GM18951 (cell line): ENCODE measurements at regions not wholly inside any gene's neighbourhood (a gene's known extent, or its start where the extent isn't known, plus 50 kb on each side); places are given as distances from the start of the nearest gene placed in this dataset.

ENCODE experiments used
- POLR2A ChIP-seq: IDR thresholded peaks from 4 replicates; pipeline ENCODE4 v1.6.1; 2011; ENCODE audit warnings: mild to moderate bottlenecking; ENCODE audit not compliant: insufficient read length, insufficient read depth; ENCODE audit errors: extremely low read depth
- in situ Hi-C: fragments of 300-500 bp; cut with MboI; formaldehyde crosslinking; loops from one replicate; pipeline ENCODE4 v1.12.0; 2022; ENCODE audit warnings: low sequenced_read_pairs, mixed read lengths, inconsistent platforms; ENCODE audit not compliant: unreplicated experiment

DNA sequence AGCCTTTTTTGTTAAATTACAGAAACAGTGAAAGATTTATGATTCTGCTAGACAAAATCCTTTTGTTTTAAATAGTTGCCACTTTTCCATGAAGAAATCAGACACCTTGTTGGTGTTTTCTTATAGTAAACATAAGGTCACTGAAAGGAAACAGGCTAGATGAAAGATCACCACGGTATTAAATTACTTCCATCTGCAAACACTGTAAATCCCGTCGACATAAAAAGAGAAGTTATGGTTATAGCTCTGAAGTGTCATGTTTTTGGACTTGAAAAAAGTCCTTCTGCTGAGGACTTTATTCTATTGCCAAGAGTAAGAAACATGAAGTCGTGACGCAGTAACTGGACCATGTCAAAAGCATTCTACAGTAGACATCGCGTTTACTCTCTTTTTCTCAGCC lies 567.6 kb upstream of the SLIT2 start:
- in situ Hi-C loops: no loop called here
- no peak for TF ChIP-seq POLR2A

DNA sequence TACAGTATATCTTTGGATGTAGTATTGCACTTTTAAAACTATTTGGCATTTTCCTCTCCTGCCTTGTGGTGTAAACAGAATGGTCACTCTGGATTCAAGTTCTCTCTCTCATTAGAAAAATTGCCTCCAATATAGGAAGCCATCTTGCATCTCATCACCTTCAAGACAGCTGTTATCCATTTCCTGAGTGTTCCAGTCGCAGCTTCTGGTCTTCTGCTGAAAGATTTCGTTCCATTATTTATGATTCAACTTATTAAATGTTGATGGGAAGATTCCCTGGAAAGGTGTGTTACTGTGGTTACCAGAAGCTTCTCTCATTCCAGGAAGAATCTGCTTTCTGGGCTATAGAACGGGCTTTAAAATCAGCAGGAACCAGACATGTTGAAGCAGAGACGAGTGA lies 568.3 kb upstream of the SLIT2 start:
- no peak for TF ChIP-seq POLR2A
- in situ Hi-C loops: no loop called here

DNA sequence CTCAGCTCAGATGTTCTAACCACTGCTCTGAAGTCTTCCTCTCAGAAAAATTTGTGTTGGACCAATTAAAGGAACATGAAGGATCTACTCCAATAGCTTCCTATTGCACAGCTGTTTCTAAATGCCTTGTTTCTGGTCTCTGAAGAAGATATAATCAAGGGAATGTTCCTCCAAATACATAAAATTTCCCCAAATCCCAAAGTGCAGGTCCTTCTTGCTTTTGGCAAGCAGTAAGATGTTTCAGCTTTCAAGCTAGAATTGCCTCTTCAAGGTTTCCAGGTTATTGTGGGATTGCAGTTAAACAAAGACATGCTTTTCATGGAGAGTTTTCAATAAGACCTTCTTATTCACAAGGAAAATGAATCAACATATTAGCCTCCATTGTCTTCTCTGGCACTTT lies 574.5 kb upstream of the SLIT2 start:
- no peak for TF ChIP-seq POLR2A
- in situ Hi-C loops: no loop called here

DNA sequence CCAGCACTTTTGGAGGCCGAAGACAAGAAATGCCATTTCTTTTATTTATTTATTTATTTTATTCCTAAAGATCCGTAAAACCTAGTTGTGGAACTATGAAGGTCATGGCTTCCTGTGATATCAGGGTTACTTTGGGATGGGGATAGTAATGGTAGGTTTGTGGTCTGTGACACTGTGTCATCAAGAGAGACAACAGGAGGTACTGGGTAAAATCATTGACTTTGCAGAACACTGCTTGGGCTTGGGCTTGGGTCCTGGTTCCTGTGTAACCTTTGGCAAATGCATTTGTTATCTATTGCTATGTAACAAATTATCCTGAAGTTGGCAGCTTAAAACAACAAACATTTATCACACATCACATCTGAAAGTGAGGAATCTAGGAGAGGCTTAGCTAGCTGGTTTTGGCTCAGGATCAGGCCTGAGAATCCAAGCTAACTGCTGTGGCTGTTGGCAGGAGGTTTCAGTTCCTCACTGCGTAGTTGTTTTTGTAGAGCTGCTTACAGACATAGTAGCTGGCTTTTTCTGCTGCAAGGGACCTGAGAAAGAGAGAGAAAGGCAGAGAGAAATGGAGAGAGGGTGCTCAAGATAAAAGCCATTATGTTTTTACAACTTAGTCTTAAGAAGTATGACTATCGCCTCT lies 576.4 kb upstream of the SLIT2 start:
- no peak for TF ChIP-seq POLR2A
- in situ Hi-C loops: no loop called here

DNA sequence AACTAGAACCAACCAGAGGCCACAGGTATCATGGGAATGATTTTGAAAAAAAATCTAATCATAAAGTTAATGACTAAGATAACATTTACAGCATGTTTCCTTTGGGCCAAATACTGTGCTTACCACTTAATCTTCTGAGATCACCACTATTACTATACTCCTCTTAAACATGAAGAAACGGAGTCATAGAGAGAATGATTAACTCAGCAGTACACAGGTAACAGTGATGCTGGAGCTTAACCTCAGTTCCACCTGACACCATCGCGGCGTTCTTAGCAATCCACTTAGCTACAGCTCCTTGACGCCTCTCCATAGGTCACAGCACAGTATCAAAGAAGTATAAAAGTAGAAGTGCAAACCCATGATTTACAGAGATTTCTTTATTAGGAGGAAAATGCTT lies 592.6 kb upstream of the SLIT2 start:
- in situ Hi-C loops: no loop called here
- TF ChIP-seq POLR2A: no peak

DNA sequence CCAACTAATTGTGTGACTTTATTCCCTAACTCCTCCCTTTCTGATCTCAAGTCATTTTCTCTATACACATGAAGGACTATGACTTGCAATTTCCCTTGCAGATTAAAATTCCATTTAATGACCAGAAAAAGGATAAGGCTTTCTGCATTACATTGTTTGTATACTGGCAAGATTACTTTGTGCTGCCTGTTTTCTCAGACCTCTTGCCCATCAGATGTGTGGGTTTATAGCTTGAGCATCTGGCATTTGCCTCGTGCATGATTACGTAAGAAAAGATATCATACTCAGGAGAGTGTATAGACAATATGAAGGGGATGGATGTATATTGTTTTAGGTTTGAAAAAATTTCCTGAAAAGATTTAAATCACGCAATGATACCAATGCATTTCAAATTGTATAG lies 593.8 kb upstream of the SLIT2 start:
- in situ Hi-C loops: no loop called here
- TF ChIP-seq POLR2A: no peak

DNA sequence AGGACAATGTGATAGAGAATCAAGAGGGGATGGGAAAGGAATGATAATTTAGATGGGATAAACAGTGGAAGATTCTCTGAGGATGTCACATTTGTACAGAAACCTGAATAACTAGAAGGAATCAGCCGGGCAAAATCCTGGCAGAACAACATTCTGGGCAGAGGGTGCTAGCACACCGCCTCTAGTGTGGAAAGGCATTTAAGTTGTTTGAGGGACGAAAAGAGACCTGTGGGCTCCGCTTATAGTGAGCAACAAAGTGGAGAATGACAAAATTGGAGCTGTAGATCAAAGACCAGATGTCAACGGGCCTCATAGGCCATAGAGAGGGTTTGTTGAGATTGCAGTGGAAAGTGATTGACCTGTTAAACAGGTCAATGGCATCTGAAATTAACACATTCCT lies 596.0 kb upstream of the SLIT2 start:
- in situ Hi-C loops: no loop called here
- no peak for TF ChIP-seq POLR2A

DNA sequence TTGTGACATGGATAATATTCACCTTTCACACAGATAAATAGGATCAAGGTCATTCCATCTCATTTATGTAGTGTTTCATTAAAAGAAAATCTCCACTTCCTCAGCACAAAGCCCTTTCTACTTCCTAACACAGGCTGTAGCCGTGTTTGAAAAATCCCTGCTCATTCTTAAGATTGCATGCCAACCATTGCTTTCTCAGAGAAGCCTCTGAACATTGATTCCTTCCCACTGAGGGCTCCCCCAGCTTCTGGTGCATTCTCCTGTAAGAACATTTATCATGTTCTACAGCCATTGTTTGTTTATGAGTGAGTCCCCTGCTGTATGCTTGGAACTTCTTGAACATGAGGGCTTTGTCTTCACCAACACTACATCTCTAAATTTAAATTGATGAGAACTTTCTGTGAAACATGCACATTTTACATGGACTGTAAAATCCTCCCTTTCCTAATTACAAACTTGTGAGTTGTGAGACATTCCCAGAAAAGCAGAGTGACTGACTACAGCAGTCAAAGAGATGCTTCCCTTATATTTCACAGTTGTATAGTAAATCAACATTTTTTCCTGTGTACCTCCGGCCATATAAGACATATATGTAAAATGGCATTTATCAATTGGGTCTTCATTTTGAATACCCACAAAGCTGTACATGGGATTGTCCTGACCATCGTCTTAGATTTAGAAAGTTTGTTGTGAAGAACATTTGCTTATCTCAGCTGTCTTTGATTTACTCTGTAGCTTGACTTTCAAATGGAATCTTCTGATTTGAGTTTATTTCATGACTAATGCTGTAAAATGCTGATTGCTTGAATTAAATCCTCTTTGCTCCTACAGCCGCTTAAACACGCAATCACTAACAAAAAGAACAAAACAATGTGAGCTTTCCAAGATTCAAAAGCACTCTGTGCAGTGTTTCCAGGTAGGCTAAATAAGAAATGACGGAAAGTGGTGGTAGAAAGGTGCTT lies 600.5 kb upstream of the SLIT2 start:
- in situ Hi-C loops: no loop called here
- TF ChIP-seq POLR2A: no peak

DNA sequence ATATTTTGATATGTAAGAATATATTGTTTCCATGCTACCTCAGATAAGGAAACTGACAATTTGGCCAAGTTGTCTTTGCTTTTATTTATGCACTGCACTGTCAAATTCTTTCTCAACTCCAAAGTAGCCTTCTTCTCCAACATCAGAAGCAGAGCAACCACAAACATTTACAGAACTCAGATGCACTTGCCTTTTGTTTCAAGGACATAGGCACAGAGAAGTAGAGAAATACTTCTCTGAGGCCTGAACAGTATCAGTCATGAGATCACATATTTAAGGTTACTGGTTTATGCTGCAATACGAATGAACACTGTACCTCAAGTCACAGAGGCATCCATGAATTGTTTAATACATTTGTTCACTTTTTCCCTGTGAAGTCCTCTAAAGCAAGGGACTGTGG lies 606.1 kb upstream of the SLIT2 start:
- in situ Hi-C loops: no loop called here

DNA sequence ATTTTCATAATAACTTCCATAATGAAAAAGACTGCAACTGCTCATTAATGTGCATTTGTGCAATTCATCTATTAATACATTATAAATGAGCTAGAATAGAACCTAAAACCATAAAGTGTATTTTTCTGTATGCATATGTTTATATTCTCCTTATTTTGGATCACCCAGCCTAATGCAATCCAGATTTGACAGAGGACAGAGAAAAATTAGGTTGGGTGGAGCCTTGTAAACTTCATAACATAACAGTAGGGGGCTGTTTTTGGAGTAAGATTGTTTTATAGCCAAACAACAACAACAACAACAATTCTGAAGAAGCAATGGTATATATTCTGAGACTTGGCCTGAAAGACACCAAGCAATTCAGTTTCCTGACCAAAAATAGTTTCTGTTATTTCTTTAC lies 615.3 kb upstream of the SLIT2 start:
- no peak for TF ChIP-seq POLR2A
- in situ Hi-C loops: no loop called here

More for the DNA sequence above, 606.1 kb upstream of the SLIT2 start:
- no peak for TF ChIP-seq POLR2A

DNA sequence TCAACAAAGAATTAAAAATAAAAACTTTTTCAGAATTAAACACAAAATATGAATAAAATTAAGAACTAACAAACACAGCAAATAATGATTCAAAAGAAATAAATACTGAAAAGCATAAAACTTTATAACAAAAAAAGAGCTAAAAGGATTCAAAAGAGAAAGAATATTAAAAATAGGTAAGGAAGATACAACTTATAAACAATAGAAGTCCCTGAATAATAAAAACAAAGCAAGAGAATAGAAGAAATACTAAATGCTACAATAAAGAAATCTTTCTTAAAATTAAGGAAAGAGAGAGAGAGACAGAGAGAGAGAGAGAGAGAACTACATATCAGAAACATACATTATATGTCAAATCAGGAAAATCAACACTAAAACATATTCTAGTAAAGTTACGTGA lies 619.9 kb upstream of the SLIT2 start:
- TF ChIP-seq POLR2A: no peak
- in situ Hi-C loops: no loop called here

DNA sequence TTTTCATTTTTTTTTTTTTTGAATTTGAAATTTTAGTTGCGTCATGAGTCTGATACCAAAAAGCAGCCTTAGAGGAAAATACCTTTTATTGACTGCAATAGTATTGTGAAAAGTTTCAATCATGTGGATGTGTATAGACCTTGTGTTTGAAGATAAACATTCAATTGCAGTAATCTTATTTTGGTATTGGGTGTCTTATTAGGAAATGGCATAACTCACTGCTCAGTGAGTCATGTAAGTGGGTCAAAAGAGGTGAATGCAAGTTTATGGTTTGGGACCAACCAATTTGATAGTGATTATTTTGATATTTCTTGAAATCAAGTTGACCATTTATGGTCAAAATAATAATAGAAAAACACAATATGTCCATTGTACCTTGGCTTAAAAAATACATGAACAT lies 627.8 kb upstream of the SLIT2 start:
- in situ Hi-C loops: no loop called here
- TF ChIP-seq POLR2A: no peak

DNA sequence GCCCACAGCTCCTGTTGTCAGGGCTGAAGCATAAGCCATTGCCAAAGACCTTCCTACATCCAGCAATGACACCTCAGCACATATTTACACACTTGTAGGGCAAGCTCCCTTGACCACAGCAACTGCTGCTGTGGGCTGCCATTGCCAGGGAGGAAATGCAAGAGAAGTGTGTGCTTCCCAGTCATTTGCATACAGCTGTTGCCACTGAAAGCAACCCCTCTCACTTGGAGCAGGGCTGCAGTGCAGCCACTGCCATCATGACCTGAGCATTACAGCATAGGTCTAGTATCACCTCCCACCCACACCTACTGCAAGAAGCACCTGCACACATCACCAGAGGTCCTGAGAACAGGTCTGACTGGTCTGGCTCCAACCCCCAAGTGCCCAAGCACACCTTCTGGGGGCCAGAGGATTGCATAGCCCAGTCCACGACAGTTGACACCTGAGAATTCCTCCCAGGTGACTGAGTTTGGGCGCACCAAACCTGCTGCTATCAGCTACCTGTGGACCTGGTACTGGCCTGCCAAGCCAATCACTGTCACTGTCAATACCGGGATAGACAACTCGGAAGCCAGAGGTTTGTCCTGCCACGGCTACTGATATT lies 636.5 kb upstream of the SLIT2 start:
- TF ChIP-seq POLR2A: no peak
- in situ Hi-C loops: no loop called here

DNA sequence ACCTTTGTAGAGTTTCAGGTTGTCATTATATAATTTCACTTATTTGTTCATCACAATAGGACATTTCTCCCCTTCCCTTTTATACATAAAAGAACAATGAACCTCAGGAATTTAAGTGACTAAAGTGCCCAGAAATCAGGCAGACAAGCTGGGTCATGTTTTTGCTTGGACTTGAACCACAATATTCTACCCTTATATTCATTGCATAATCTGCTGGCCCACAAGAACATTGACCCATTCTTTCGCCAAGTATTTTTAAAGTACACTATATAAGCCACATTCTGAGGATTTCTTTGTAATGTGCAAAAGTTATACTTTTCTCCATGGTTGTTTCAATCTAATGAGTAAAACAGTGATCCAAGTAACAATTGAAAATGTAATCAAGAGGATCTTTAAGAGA lies 637.5 kb upstream of the SLIT2 start:
- TF ChIP-seq POLR2A: no peak
- in situ Hi-C loops: no loop called here
